Breast epithelium (tissue), 4 donors: ENCODE measurements at regions not wholly inside any gene's neighbourhood (a gene's known extent, or its start where the extent isn't known, plus 50 kb on each side); places are given as distances from the start of the nearest gene placed in this dataset.
"Not testable (repeated sequence)": the region's sequence is repeated elsewhere in the genome, so short reads cannot be mapped to it uniquely, and the experiment has no call there.

Source experiments
- DNase-seq, 2 donors: peaks; one replicate each; pipeline ENCODE4 v3.0.0-alpha.2; 2019; ENCODE audit warnings: low spot score in 2 of 2
- H3K27ac ChIP-seq, 2 donors: fragments of 200-600 bp; sonication (generic) in 1 of 2; one replicate each; pipeline ENCODE4 v1.5.1; 2016 to 2019; ENCODE audit warnings: mild to moderate bottlenecking in 1 of 2
- H3K27me3 ChIP-seq, 2 donors: fragments of 200-600 bp; sonication (generic) in 1 of 2; one replicate each; pipeline versions ENCODE4 v1.5.1 to v1.6.0; 2017 to 2019; ENCODE audit warnings: control low read depth in 1 of 2, mild to moderate bottlenecking in 1 of 2
- H3K36me3 ChIP-seq: fragments of 200-600 bp; one replicate; pipeline ENCODE4 v1.5.1; 2019
- H3K4me1 ChIP-seq, 2 donors: fragments of 200-600 bp; sonication (generic); one replicate each; pipeline ENCODE4 v1.5.1; 2016 to 2019; ENCODE audit warnings: control low read depth in 1 of 2
- H3K4me3 ChIP-seq, 3 donors: fragments of 200-600 bp; sonication (generic); 1 replicate in 2 of 3; 2 replicates in 1 of 3; pipeline ENCODE4 v1.5.1; 2016 to 2019; ENCODE audit warnings: mild to moderate bottlenecking in 3 of 3, moderate library complexity in 2 of 3
- H3K9me3 ChIP-seq, 2 donors: fragments of 200-600 bp; sonication (generic) in 1 of 2; one replicate each; pipeline ENCODE4 v1.5.1; 2016 to 2019; ENCODE audit warnings: control low read depth in 1 of 2
- CTCF ChIP-seq, 3 donors: fragments of 450-650 bp; IDR thresholded peaks; one replicate each; pipeline ENCODE4 v1.5.1; 2016 to 2017; ENCODE audit warnings: antibody characterized with exemption in 3 of 3, mild to moderate bottlenecking in 3 of 3, moderate library complexity in 3 of 3
- POLR2A ChIP-seq: fragments of 450-650 bp; IDR thresholded peaks from one replicate; pipeline ENCODE4 v1.6.1; 2016; ENCODE audit warnings: antibody characterized with exemption, mild to moderate bottlenecking, moderate library complexity
- POLR2AphosphoS5 ChIP-seq, 3 donors: sonication (generic); formaldehyde crosslinking; IDR thresholded peaks; one replicate each; pipeline ENCODE4 v1.6.1; 2017; ENCODE audit warnings: antibody characterized with exemption in 3 of 3
- intact Hi-C: fragments of 100-400 bp; cut with DNase I; formaldehyde crosslinking; loops from one replicate; pipeline ENCODE4 v1.15.1; 2023; ENCODE audit warnings: low total_unique reads

- intact Hi-C loops: no loop called here
- no peak for DNase-seq
- H3K27ac ChIP-seq: no peak overlapping the region
- H3K27me3 ChIP-seq: no peaks in the 10 kb centered on the region
- no peaks in the 10 kb centered on the region for H3K36me3 ChIP-seq
- TF ChIP-seq CTCF (IDR thresholded peaks at IDR 0.05): no peak
- TF ChIP-seq POLR2A: no peak
- no peak for TF ChIP-seq POLR2AphosphoS5 (IDR thresholded peaks at IDR 0.05)
- H3K4me3 ChIP-seq: no peak overlapping the region
- no peaks in the 10 kb centered on the region for H3K9me3 ChIP-seq
- no peaks in the 10 kb centered on the region for H3K4me1 ChIP-seq
These were observed 134.1 kb upstream of the IFNE start for GRCh38 chr9:21616082-21616778.

GRCh38 chr9:21624675-21625644 is 142.8 kb upstream of the IFNE start:
- peaks cover 0 to 8% of the 10 kb centered on the region in 2 donors for H3K9me3 ChIP-seq
- intact Hi-C loops: no loop called here
- no peak overlapping the region for H3K4me3 ChIP-seq
- DNase-seq: no peak
- TF ChIP-seq POLR2AphosphoS5 (IDR thresholded peaks at IDR 0.05) (no peak), POLR2A (no peak), CTCF (IDR thresholded peaks at IDR 0.05) (no peak)
- H3K27ac ChIP-seq: no peak overlapping the region
- H3K4me1 ChIP-seq: no peaks in the 10 kb centered on the region
- no peaks in the 10 kb centered on the region for H3K27me3 ChIP-seq
- no peaks in the 10 kb centered on the region for H3K36me3 ChIP-seq

- Histone ChIP-seq H3K27ac (no peak overlapping the region), H3K9me3 (peaks cover 0 to 8% of the 10 kb centered on the region in 2 donors), H3K36me3 (no peaks in the 10 kb centered on the region), H3K4me3 (no peak overlapping the region), H3K27me3 (no peaks in the 10 kb centered on the region), H3K4me1 (no peaks in the 10 kb centered on the region)
- intact Hi-C loops: no loop called here
- no peak for DNase-seq
- TF ChIP-seq POLR2AphosphoS5 (IDR thresholded peaks at IDR 0.05) (no peak), CTCF (IDR thresholded peaks at IDR 0.05) (no peak), POLR2A (no peak)
These were observed 144.4 kb upstream of the IFNE start for GRCh38 chr9:21626493-21626892.

- H3K36me3 ChIP-seq, intact Hi-C loops, H3K27ac ChIP-seq, H3K4me1 ChIP-seq, H3K27me3 ChIP-seq, DNase-seq, H3K9me3 ChIP-seq, H3K4me3 ChIP-seq: not testable (repeated sequence)
These were observed 146.8 kb upstream of the IFNE start for GRCh38 chr9:21628954-21629353.

GRCh38 chr9:21634951-21635350 is 152.8 kb upstream of the IFNE start:
- Histone ChIP-seq H3K4me1 (no peaks in the 10 kb centered on the region), H3K9me3 (no peaks in the 10 kb centered on the region), H3K27me3 (no peaks in the 10 kb centered on the region), H3K27ac (no peak overlapping the region), H3K4me3 (no peak overlapping the region), H3K36me3 (no peaks in the 10 kb centered on the region)
- no peak for TF ChIP-seq POLR2A
- TF ChIP-seq CTCF (IDR thresholded peaks at IDR 0.05): no peak
- TF ChIP-seq POLR2AphosphoS5 (IDR thresholded peaks at IDR 0.05): no peak
- no peak for DNase-seq
- intact Hi-C loops: no loop called here
